PFSK-1 (cell line): ENCODE measurements at regions not wholly inside any gene's neighbourhood (a gene's known extent, or its start where the extent isn't known, plus 50 kb on each side); places are given as distances from the start of the nearest gene placed in this dataset.

Experiments
- FOXP2 ChIP-seq: optimal IDR thresholded peaks from 2 replicates; pipeline ENCODE3; 2011; ENCODE audit warnings: borderline replicate concordance, control low read depth, inconsistent platforms; ENCODE audit not compliant: insufficient read depth; ENCODE audit errors: extremely low read length, extremely low read depth
- POLR2AphosphoS5 ChIP-seq: IDR thresholded peaks from 2 replicates; pipeline ENCODE4 v1.6.1; 2012; ENCODE audit warnings: low read depth, mild to moderate bottlenecking, control low read depth, low read length, moderate library complexity
- REST ChIP-seq, 2 experiments: IDR thresholded peaks; 2 replicates each; pipeline versions ENCODE4 v1.6.1 to v1.8.0; 2011 to 2012; ENCODE audit warnings: low read depth in 2 of 2, low read length in 2 of 2, control low read depth in 1 of 2, inconsistent platforms in 1 of 2, mild to moderate bottlenecking in 1 of 2, moderate library complexity in 1 of 2; ENCODE audit not compliant: insufficient read depth in 1 of 2
- SIN3A ChIP-seq: IDR thresholded peaks from 2 replicates; pipeline ENCODE4 v1.6.1; 2012; ENCODE audit warnings: mild to moderate bottlenecking, low read length, moderate library complexity, borderline replicate concordance; ENCODE audit not compliant: insufficient read depth
- TAF1 ChIP-seq: IDR thresholded peaks from 2 replicates; pipeline ENCODE4 v1.6.1; 2012; ENCODE audit warnings: low read length, control low read depth, borderline replicate concordance; ENCODE audit not compliant: insufficient read depth

GRCh38 chr3:158918451-158918850 is 116.6 kb downstream of the MFSD1 start:
- TF ChIP-seq FOXP2: no peak

- TF ChIP-seq SIN3A: no peak
- TF ChIP-seq POLR2AphosphoS5: no peak
- TF ChIP-seq REST (IDR thresholded peaks at IDR 0.05; ENCODE audit: insufficient read depth in 1 of 2, low read depth in 2 of 2, low read length in 2 of 2): no peak
- TF ChIP-seq TAF1: no peak
- no peak for TF ChIP-seq FOXP2
These were observed 118.5 kb downstream of the MFSD1 start for GRCh38 chr3:158920371-158920770.

GRCh38 chr3:158925021-158925420 is 123.2 kb downstream of the MFSD1 start:
- TF ChIP-seq REST (IDR thresholded peaks at IDR 0.05; ENCODE audit: insufficient read depth in 1 of 2, low read depth in 2 of 2, low read length in 2 of 2) (no peak), TAF1 (no peak), FOXP2 (no peak), SIN3A (no peak), POLR2AphosphoS5 (no peak)

GRCh38 chr3:158925828-158926494 is 124.1 kb downstream of the MFSD1 start:
- TF ChIP-seq TAF1 (no peak), POLR2AphosphoS5 (no peak), REST (IDR thresholded peaks at IDR 0.05; ENCODE audit: insufficient read depth in 1 of 2, low read depth in 2 of 2, low read length in 2 of 2) (no peak), FOXP2 (no peak), SIN3A (no peak)

- TF ChIP-seq FOXP2 (no peak), REST (IDR thresholded peaks at IDR 0.05; ENCODE audit: insufficient read depth in 1 of 2, low read depth in 2 of 2, low read length in 2 of 2) (no peak), POLR2AphosphoS5 (no peak), SIN3A (no peak), TAF1 (no peak)
These were observed 134.0 kb downstream of the MFSD1 start for GRCh38 chr3:158935846-158936245.
